ENCODE measurements at regions not wholly inside any gene's neighbourhood (a gene's known extent, or its start where the extent isn't known, plus 50 kb on each side); places are given as distances from the start of the nearest gene placed in this dataset.

GRCh38 chr5:57833489-57833888 lies 350.9 kb upstream of the ACTBL2 start:
- no peak overlapping the region for H3K9ac ChIP-seq (ENCODE audit: low read length)
- H4K20me1 ChIP-seq (ENCODE audit: insufficient read depth, low read length), result no peaks in the 10 kb centered on the region
- no peaks in the 10 kb centered on the region for H3K79me2 ChIP-seq (ENCODE audit: insufficient read depth, low read length)
- no peaks in the 10 kb centered on the region for H3K36me3 ChIP-seq (ENCODE audit: insufficient read depth, low read length)
- no peak overlapping the region for H3K4me2 ChIP-seq (ENCODE audit: low read length)
- no peaks in the 10 kb centered on the region for H3F3A ChIP-seq (ENCODE audit: insufficient read depth, low read length)
- H3K27ac ChIP-seq (ENCODE audit: low read depth, low read length, poor library complexity, severe bottlenecking), result no peak overlapping the region
- H3K27me3 ChIP-seq (ENCODE audit: insufficient read depth, low read length), result no peaks in the 10 kb centered on the region
- H3K4me3 ChIP-seq (ENCODE audit: low read depth, low read length, poor library complexity, severe bottlenecking), result no peak overlapping the region
- no peak for TF ChIP-seq EZH2 (IDR thresholded peaks at IDR 0.05; ENCODE audit: borderline replicate concordance, low read length)
- no peak for TF ChIP-seq CTCF (IDR thresholded peaks at IDR 0.05; ENCODE audit: low read length)
- no peaks in the 10 kb centered on the region for H3K4me1 ChIP-seq (ENCODE audit: insufficient read depth, low read length, severe bottlenecking)
- no peak overlapping the region for H2AFZ ChIP-seq (ENCODE audit: low read length)
- no peaks in the 10 kb centered on the region for H3K9me2 ChIP-seq (ENCODE audit: low read depth, low read length)
- H3K9me3 ChIP-seq (ENCODE audit: low read length), result no peaks in the 10 kb centered on the region

GRCh38 chr5:57832875-57833274 lies 350.3 kb upstream of the ACTBL2 start:
- H3K79me2 ChIP-seq (ENCODE audit: insufficient read depth, low read length), result no peaks in the 10 kb centered on the region
- H4K20me1 ChIP-seq (ENCODE audit: insufficient read depth, low read length), result no peaks in the 10 kb centered on the region
- no peaks in the 10 kb centered on the region for H3K4me1 ChIP-seq (ENCODE audit: insufficient read depth, low read length, severe bottlenecking)
- no peaks in the 10 kb centered on the region for H3K27me3 ChIP-seq (ENCODE audit: insufficient read depth, low read length)
- no peak overlapping the region for H3K4me2 ChIP-seq (ENCODE audit: low read length)
- H3K9me2 ChIP-seq (ENCODE audit: low read depth, low read length), result no peaks in the 10 kb centered on the region
- no peaks in the 10 kb centered on the region for H3K9me3 ChIP-seq (ENCODE audit: low read length)
- H2AFZ ChIP-seq (ENCODE audit: low read length), result no peak overlapping the region
- H3K36me3 ChIP-seq (ENCODE audit: insufficient read depth, low read length), result no peaks in the 10 kb centered on the region
- H3K4me3 ChIP-seq (ENCODE audit: low read depth, low read length, poor library complexity, severe bottlenecking), result no peak overlapping the region
- no peaks in the 10 kb centered on the region for H3F3A ChIP-seq (ENCODE audit: insufficient read depth, low read length)
- TF ChIP-seq CTCF (IDR thresholded peaks at IDR 0.05; ENCODE audit: low read length), result no peak
- no peak for TF ChIP-seq EZH2 (IDR thresholded peaks at IDR 0.05; ENCODE audit: borderline replicate concordance, low read length)
- no peak overlapping the region for H3K27ac ChIP-seq (ENCODE audit: low read depth, low read length, poor library complexity, severe bottlenecking)
- no peak overlapping the region for H3K9ac ChIP-seq (ENCODE audit: low read length)

- Histone ChIP-seq H3K4me3 (ENCODE audit: low read depth, low read length, poor library complexity, severe bottlenecking) (no peak overlapping the region), H3K9me2 (ENCODE audit: low read depth, low read length) (no peaks in the 10 kb centered on the region), H3K27ac (ENCODE audit: low read depth, low read length, poor library complexity, severe bottlenecking) (no peak overlapping the region), H3K27me3 (ENCODE audit: insufficient read depth, low read length) (no peaks in the 10 kb centered on the region), H3K4me1 (ENCODE audit: insufficient read depth, low read length, severe bottlenecking) (no peaks in the 10 kb centered on the region), H4K20me1 (ENCODE audit: insufficient read depth, low read length) (no peaks in the 10 kb centered on the region), H3K4me2 (ENCODE audit: low read length) (no peak overlapping the region), H3K9me3 (ENCODE audit: low read length) (no peaks in the 10 kb centered on the region), H3K79me2 (ENCODE audit: insufficient read depth, low read length) (no peaks in the 10 kb centered on the region), H2AFZ (ENCODE audit: low read length) (no peak overlapping the region), H3K9ac (ENCODE audit: low read length) (no peak overlapping the region), H3K36me3 (ENCODE audit: insufficient read depth, low read length) (no peaks in the 10 kb centered on the region), H3F3A (ENCODE audit: insufficient read depth, low read length) (no peaks in the 10 kb centered on the region)
- no peak for TF ChIP-seq EZH2 (IDR thresholded peaks at IDR 0.05; ENCODE audit: borderline replicate concordance, low read length)
- TF ChIP-seq CTCF (IDR thresholded peaks at IDR 0.05; ENCODE audit: low read length), result no peak
Observed at GRCh38 chr5:57831932-57832331, 349.3 kb upstream of the ACTBL2 start.
